GM18861 (cell line): ENCODE measurements at regions not wholly inside any gene's neighbourhood (a gene's known extent, or its start where the extent isn't known, plus 50 kb on each side); places are given as distances from the start of the nearest gene placed in this dataset.

ENCODE experiments used
- ATAC-seq: cut with Tn5 transposase; IDR thresholded peaks from one replicate; pipeline ENCODE4 v1.9.1; 2021; ENCODE audit not compliant: unreplicated experiment

GRCh38 chr18:21162786-21163185, 51.2 kb upstream of the ROCK1 start:
- no peak for ATAC-seq

- ATAC-seq: no peak
Measured at GRCh38 chr18:21163647-21164547, 52.3 kb upstream of the ROCK1 start.

- ATAC-seq: no peak
Measured at GRCh38 chr18:21164548-21165095, 53.0 kb upstream of the ROCK1 start.

GRCh38 chr18:21167641-21168377, 56.2 kb upstream of the ROCK1 start:
- no peak for ATAC-seq

- no peak for ATAC-seq
Measured at GRCh38 chr18:21168880-21169279, 57.3 kb upstream of the ROCK1 start.

GRCh38 chr18:21177822-21178221, 64.2 kb upstream of the GREB1L start:
- ATAC-seq: no peak

- ATAC-seq: peak; percentile 78
Measured at GRCh38 chr18:21179590-21180220, 62.3 kb upstream of the GREB1L start.

GRCh38 chr18:21180588-21180987, 61.4 kb upstream of the GREB1L start:
- no peak for ATAC-seq

GRCh38 chr18:21181766-21182165, 60.3 kb upstream of the GREB1L start:
- ATAC-seq: no peak

GRCh38 chr18:21183670-21184069, 58.4 kb upstream of the GREB1L start:
- ATAC-seq: no peak

- ATAC-seq: no peak
Measured at GRCh38 chr18:21184396-21184996, 57.5 kb upstream of the GREB1L start.

- no peak for ATAC-seq
Measured at GRCh38 chr18:21187886-21188285, 54.1 kb upstream of the GREB1L start.

GRCh38 chr18:21191596-21192307, 50.3 kb upstream of the GREB1L start:
- ATAC-seq: no peak
